WTC11 (cell line): ENCODE measurements at regions not wholly inside any gene's neighbourhood (a gene's known extent, or its start where the extent isn't known, plus 50 kb on each side); places are given as distances from the start of the nearest gene placed in this dataset.

Experiments
- ATAC-seq: fragments of 200-7000 bp; cut with Tn5 transposase; 2 replicates; pipeline ENCODE4 v1.10.0; 2021; ENCODE audit warnings: mild to moderate bottlenecking, moderate library complexity
- CTCF ChIA-PET: fragments of 300-600 bp; sonication (Branson Sonifier 250); formaldehyde crosslinking; loops from one replicate; lab custom pipeline; 2021; ENCODE audit warnings: antibody characterized with exemption; lab: Charles Lee
- POLR2A ChIA-PET: fragments of 350-600 bp; sonication (Branson Sonifier 250); formaldehyde crosslinking; loops from one replicate; lab custom pipeline; 2021; ENCODE audit warnings: antibody characterized with exemption; lab: Charles Lee
- DNase-seq: peaks from one replicate; pipeline ENCODE4 v3.0.0; 2021; ENCODE audit warnings: low spot score
- H3K27ac Mint-ChIP-seq: 2 replicates; pipeline ENCODE4 v1.8.0; 2021; ENCODE audit warnings: mixed read lengths
- H3K27me3 Mint-ChIP-seq: 2 replicates; pipeline ENCODE4 v1.8.0; 2021; ENCODE audit warnings: low read depth, mild to moderate bottlenecking, moderate library complexity, mixed read lengths
- H3K36me3 Mint-ChIP-seq: 2 replicates; pipeline ENCODE4 v1.8.0; 2021; ENCODE audit warnings: mixed read lengths
- H3K4me1 Mint-ChIP-seq: 2 replicates; pipeline ENCODE4 v1.8.0; 2022; ENCODE audit warnings: mixed read lengths
- H3K4me3 Mint-ChIP-seq: 2 replicates; pipeline ENCODE4 v1.8.0; 2021; ENCODE audit warnings: mild to moderate bottlenecking, moderate library complexity, mixed read lengths
- H3K9me3 Mint-ChIP-seq: 2 replicates; pipeline ENCODE4 v1.8.0; 2021; ENCODE audit warnings: mixed read lengths
- ATF1 ChIP-seq: sonication (generic); formaldehyde crosslinking; IDR thresholded peaks from 2 replicates; pipeline ENCODE4 v1.8.1; 2023; ENCODE audit warnings: mild to moderate bottlenecking, moderate library complexity, missing genetic modification reagents
- FOXJ3 ChIP-seq: sonication (generic); formaldehyde crosslinking; IDR thresholded peaks from 2 replicates; pipeline ENCODE4 v1.9.0; 2021; ENCODE audit warnings: missing genetic modification reagents, mild to moderate bottlenecking, borderline replicate concordance
- FOXP1 ChIP-seq: sonication (generic); formaldehyde crosslinking; IDR thresholded peaks from 2 replicates; pipeline ENCODE4 v1.8.0; 2022; ENCODE audit warnings: missing genetic modification reagents, mild to moderate bottlenecking, moderate library complexity, borderline replicate concordance
- GABPB1 ChIP-seq: sonication (generic); formaldehyde crosslinking; IDR thresholded peaks from 2 replicates; pipeline ENCODE4 v1.8.1; 2023; ENCODE audit warnings: mild to moderate bottlenecking, missing genetic modification reagents
- JAZF1 ChIP-seq: fragments of 250-450 bp; sonication (Bioruptor Pico); IDR thresholded peaks from 2 replicates; pipeline ENCODE4 v1.9.0; 2021; ENCODE audit warnings: moderate library complexity, mild to moderate bottlenecking, inconsistent platforms
- MYBL2 ChIP-seq: sonication (generic); formaldehyde crosslinking; IDR thresholded peaks from 2 replicates; pipeline ENCODE4 v1.8.1; 2023; ENCODE audit warnings: mild to moderate bottlenecking, moderate library complexity, missing genetic modification reagents
- NR1H2 ChIP-seq: sonication (generic); formaldehyde crosslinking; IDR thresholded peaks from 2 replicates; pipeline ENCODE4 v1.9.0; 2021; ENCODE audit warnings: mild to moderate bottlenecking, moderate library complexity, missing genetic modification reagents
- OVOL2 ChIP-seq: fragments of 250-450 bp; sonication (Bioruptor Pico); IDR thresholded peaks from 2 replicates; pipeline ENCODE4 v1.9.0; 2021; ENCODE audit warnings: mild to moderate bottlenecking, borderline replicate concordance
- SP1 ChIP-seq: sonication (generic); formaldehyde crosslinking; conservative IDR thresholded peaks from 2 replicates; pipeline ENCODE4 v1.8.1; 2022; ENCODE audit warnings: missing genetic modification reagents
- ZNF232 ChIP-seq: sonication (generic); formaldehyde crosslinking; IDR thresholded peaks from 2 replicates; pipeline ENCODE4 v1.8.0; 2022; ENCODE audit warnings: mild to moderate bottlenecking, missing genetic modification reagents
- TF ChIP-seq, protein P1 (sequence below): fragments of 250-450 bp; sonication (Bioruptor Pico); IDR thresholded peaks from 2 replicates; pipeline ENCODE4 v1.9.0; 2021; ENCODE audit warnings: mild to moderate bottlenecking
- TF ChIP-seq, protein P2 (sequence below): sonication (generic); formaldehyde crosslinking; IDR thresholded peaks from 2 replicates; pipeline ENCODE4 v1.8.0; 2022; ENCODE audit warnings: mild to moderate bottlenecking, missing genetic modification reagents
- TF ChIP-seq, protein P3 (sequence below): fragments of 250-450 bp; sonication (Bioruptor Pico); IDR thresholded peaks from 2 replicates; pipeline ENCODE4 v1.9.0; 2021; ENCODE audit warnings: moderate library complexity, mild to moderate bottlenecking, inconsistent platforms, borderline replicate concordance
- TF ChIP-seq, protein P4 (sequence below): sonication (generic); formaldehyde crosslinking; IDR thresholded peaks from 2 replicates; pipeline ENCODE4 v1.8.1; 2022; ENCODE audit warnings: mild to moderate bottlenecking, missing genetic modification reagents, moderate library complexity, borderline replicate concordance
- TF ChIP-seq, protein P5 (sequence below): sonication (generic); formaldehyde crosslinking; IDR thresholded peaks from 2 replicates; pipeline ENCODE4 v1.8.0; 2022; ENCODE audit warnings: mild to moderate bottlenecking, missing genetic modification reagents
- TF ChIP-seq, protein P6 (sequence below): fragments of 250-450 bp; sonication (Bioruptor Pico); IDR thresholded peaks from 2 replicates; pipeline ENCODE4 v2.1.2; 2022; ENCODE audit warnings: mild to moderate bottlenecking, moderate library complexity

DNA sequence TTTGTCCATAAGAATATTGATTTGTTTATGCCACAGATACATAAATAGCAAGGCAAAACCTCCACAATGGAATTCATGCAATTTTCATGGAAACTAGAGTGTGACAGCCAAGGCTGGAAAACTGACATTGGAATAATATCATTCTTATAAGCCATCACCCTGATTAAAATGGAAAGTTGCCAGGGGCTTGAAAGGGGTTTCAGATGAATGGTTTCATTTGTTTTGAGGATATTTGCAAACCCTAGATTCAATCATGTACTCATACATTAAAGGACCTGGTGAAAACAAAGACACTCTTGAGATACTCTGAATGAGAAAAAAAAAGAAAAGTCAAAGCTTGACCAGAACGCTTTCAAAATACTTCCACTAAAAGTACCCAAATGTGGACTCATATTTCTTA is 205.7 kb downstream of the DIO2 start:
- H3K4me1 Mint-ChIP-seq, result no peaks in the 10 kb centered on the region
- no peak overlapping the region for H3K4me3 Mint-ChIP-seq
- DNase-seq, result no peak
- H3K27ac Mint-ChIP-seq, result no peak overlapping the region
- TF ChIP-seq ZNF232 (no peak), SP1 (CRISPR knock-in tag) (no peak), ATF1 (CRISPR knock-in tag) (no peak), FOXJ3 (no peak), NR1H2 (CRISPR knock-in tag) (no peak)
- TF ChIP-seq, protein P1, sequence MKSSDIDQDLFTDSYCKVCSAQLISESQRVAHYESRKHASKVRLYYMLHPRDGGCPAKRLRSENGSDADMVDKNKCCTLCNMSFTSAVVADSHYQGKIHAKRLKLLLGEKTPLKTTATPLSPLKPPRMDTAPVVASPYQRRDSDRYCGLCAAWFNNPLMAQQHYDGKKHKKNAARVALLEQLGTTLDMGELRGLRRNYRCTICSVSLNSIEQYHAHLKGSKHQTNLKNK, result no peak
- TF ChIP-seq, protein P2, sequence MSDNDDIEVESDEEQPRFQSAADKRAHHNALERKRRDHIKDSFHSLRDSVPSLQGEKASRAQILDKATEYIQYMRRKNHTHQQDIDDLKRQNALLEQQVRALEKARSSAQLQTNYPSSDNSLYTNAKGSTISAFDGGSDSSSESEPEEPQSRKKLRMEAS (CRISPR knock-in tag), result no peak
- TF ChIP-seq, protein P3, sequence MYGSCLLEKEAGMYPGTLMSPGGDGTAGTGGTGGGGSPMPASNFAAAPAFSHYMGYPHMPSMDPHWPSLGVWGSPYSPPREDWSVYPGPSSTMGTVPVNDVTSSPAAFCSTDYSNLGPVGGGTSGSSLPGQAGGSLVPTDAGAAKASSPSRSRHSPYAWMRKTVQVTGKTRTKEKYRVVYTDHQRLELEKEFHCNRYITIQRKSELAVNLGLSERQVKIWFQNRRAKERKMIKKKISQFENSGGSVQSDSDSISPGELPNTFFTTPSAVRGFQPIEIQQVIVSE (CRISPR knock-in tag), result no peak
- TF ChIP-seq, protein P4, sequence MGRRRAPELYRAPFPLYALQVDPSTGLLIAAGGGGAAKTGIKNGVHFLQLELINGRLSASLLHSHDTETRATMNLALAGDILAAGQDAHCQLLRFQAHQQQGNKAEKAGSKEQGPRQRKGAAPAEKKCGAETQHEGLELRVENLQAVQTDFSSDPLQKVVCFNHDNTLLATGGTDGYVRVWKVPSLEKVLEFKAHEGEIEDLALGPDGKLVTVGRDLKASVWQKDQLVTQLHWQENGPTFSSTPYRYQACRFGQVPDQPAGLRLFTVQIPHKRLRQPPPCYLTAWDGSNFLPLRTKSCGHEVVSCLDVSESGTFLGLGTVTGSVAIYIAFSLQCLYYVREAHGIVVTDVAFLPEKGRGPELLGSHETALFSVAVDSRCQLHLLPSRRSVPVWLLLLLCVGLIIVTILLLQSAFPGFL (CRISPR knock-in tag), result no peak
- TF ChIP-seq, all 79 proteins: peak for 0
- no peak for ATAC-seq
- Mint-ChIP-seq H3K9me3 (peaks cover 37% of the 10 kb centered on the region), H3K36me3 (peaks cover 11% of the 10 kb centered on the region), H3K27me3 (peaks cover 12% of the 10 kb centered on the region; the same call in 1 of the 2 replicates)
- CTCF ChIA-PET, result no interaction called here
- POLR2A ChIA-PET, result no interaction called here

DNA sequence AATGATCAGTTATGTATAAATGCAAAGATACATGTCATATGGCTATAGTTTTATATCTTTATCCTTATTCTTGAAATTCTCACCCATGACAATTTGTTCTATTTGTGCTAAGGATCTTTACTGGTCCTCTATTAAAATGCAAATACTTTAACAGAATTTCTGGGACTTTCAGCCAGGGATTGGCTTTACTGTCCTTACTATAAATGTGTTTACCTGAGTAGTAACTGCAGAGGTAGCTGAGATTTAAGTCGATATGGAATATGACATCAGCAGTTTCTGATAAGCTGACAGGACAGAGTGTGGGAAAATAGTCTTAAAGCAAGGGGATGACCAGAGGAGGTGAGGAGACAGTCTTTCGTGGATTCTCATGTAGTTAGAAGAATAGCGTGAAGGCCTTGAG is 206.4 kb downstream of the DIO2 start:
- H3K27me3 Mint-ChIP-seq, result peaks cover 18% of the 10 kb centered on the region; the same call in 1 of the 2 replicates
- DNase-seq (no peak), ATAC-seq (no peak)
- peaks cover 11% of the 10 kb centered on the region for H3K36me3 Mint-ChIP-seq
- peaks cover 41% of the 10 kb centered on the region for H3K9me3 Mint-ChIP-seq
- no peak overlapping the region for H3K4me3 Mint-ChIP-seq
- no peaks in the 10 kb centered on the region for H3K4me1 Mint-ChIP-seq
- TF ChIP-seq GABPB1 (CRISPR knock-in tag) (no peak), OVOL2 (CRISPR knock-in tag) (no peak), JAZF1 (CRISPR knock-in tag) (no peak), FOXJ3 (no peak)
- no peak overlapping the region for H3K27ac Mint-ChIP-seq
- ChIA-PET CTCF (no interaction called here), POLR2A (no interaction called here)

DNA sequence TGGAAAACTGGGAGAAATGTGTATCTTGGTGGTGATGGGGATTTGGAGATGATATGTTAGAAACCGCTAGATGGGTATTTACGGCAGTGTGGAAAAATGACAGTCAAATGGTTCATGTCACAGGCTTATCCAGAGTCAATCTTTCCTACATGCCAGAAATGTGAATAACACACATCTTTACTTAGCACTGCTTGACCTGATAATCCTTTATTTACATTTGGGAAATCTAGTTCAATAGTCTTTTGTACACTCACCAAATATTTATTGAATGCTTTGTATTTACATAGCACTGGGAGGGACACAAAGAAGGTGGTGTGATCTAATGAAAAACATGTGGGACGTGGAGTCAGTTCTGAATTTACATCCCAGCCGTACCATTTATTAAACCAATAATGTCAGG is 208.2 kb downstream of the DIO2 start:
- no peak overlapping the region for H3K27ac Mint-ChIP-seq
- no peak overlapping the region for H3K4me3 Mint-ChIP-seq
- H3K4me1 Mint-ChIP-seq, result no peaks in the 10 kb centered on the region
- ChIA-PET POLR2A (no interaction called here), CTCF (no interaction called here)
- H3K36me3 Mint-ChIP-seq, result peaks cover 11% of the 10 kb centered on the region
- TF ChIP-seq, protein P5, sequence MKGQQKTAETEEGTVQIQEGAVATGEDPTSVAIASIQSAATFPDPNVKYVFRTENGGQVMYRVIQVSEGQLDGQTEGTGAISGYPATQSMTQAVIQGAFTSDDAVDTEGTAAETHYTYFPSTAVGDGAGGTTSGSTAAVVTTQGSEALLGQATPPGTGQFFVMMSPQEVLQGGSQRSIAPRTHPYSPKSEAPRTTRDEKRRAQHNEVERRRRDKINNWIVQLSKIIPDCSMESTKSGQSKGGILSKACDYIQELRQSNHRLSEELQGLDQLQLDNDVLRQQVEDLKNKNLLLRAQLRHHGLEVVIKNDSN, result no peak
- TF ChIP-seq MYBL2 (CRISPR knock-in tag), result no peak
- no peak for TF ChIP-seq FOXP1 (CRISPR knock-in tag)
- TF ChIP-seq, protein P6, sequence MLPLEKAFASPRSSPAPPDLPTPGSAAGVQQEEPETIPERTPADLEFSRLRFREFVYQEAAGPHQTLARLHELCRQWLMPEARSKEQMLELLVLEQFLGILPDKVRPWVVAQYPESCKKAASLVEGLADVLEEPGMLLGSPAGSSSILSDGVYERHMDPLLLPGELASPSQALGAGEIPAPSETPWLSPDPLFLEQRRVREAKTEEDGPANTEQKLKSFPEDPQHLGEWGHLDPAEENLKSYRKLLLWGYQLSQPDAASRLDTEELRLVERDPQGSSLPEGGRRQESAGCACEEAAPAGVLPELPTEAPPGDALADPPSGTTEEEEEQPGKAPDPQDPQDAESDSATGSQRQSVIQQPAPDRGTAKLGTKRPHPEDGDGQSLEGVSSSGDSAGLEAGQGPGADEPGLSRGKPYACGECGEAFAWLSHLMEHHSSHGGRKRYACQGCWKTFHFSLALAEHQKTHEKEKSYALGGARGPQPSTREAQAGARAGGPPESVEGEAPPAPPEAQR (CRISPR knock-in tag), result no peak
- TF ChIP-seq GABPB1 (CRISPR knock-in tag), result peak; percentile 33; the same call in 1 of the 2 replicates
- peaks cover 41% of the 10 kb centered on the region for H3K9me3 Mint-ChIP-seq
- DNase-seq (no peak), ATAC-seq (no peak)
- H3K27me3 Mint-ChIP-seq, result peaks cover 26% of the 10 kb centered on the region
